ENCODE measurements at regions not wholly inside any gene's neighbourhood (a gene's known extent, or its start where the extent isn't known, plus 50 kb on each side); places are given as distances from the start of the nearest gene placed in this dataset.
A peak's percentile ranks its signal among the peaks of the same experiment; 100 is the strongest.

GRCh38 chr15:70210528-70210927 is 112.8 kb upstream of the TLE3 start:
- Mint-ChIP-seq H3K27ac (no peak overlapping the region; a peak in 1 of 7 replicates), H3K36me3 (ENCODE audit: insufficient read depth in 1 of 3, low read depth in 3 of 3) (no peaks in the 10 kb centered on the region), H3K4me3 (no peak overlapping the region), H3K4me1 (peaks cover 22 to 37% of the 10 kb centered on the region in 2 experiments), H3K27me3 (ENCODE audit: low read depth) (peaks cover 10% of the 10 kb centered on the region), H3K9me3 (no peaks in the 10 kb centered on the region; a peak in 1 of 5 replicates)
- Histone ChIP-seq H3K79me2 (ENCODE audit: insufficient read depth, low read length) (no peaks in the 10 kb centered on the region), H2BK12ac (ENCODE audit: insufficient read length, low read depth, low read length) (no peak overlapping the region), H4K20me1 (ENCODE audit: control insufficient read depth, insufficient read depth, insufficient read length) (no peaks in the 10 kb centered on the region), H3K9me3 (ENCODE audit: control insufficient read depth, low read depth, low read length) (no peaks in the 10 kb centered on the region), H2AFZ (ENCODE audit: low read length) (no peak overlapping the region), H3K4me1 (ENCODE audit: insufficient read depth, low read length) (no peaks in the 10 kb centered on the region), H3K27me3 (ENCODE audit: insufficient read depth, low read length) (no peaks in the 10 kb centered on the region), H4K5ac (ENCODE audit: insufficient read length, low read depth, low read length) (no peak overlapping the region), H3K18ac (ENCODE audit: insufficient read length, low read depth, low read length) (no peak overlapping the region), H3K27ac (ENCODE audit: insufficient read length, low read depth, low read length) (no peak overlapping the region), H4K8ac (replicated peaks; ENCODE audit: insufficient read length, low read depth, low read length) (no peak overlapping the region), H3T11ph (ENCODE audit: low read length) (no peak overlapping the region), H2BK15ac (ENCODE audit: low read depth, low read length) (no peak overlapping the region), H3K9ac (ENCODE audit: extremely low read depth, insufficient read length, low read length) (no peak overlapping the region), H3K56ac (ENCODE audit: insufficient read length, low read depth, low read length) (no peak overlapping the region), H3K4ac (ENCODE audit: low read depth, low read length) (no peak overlapping the region), H2BK5ac (ENCODE audit: insufficient read length, low read length) (no peak overlapping the region), H2BK120ac (ENCODE audit: low read depth, low read length, poor library complexity, severe bottlenecking) (no peak overlapping the region), H2BK20ac (ENCODE audit: low read depth, low read length, poor library complexity, severe bottlenecking) (no peak overlapping the region), H2AK5ac (ENCODE audit: insufficient read length, low read length) (no peak overlapping the region), H3K79me1 (ENCODE audit: insufficient read depth, low read depth, low read length, poor library complexity, severe bottlenecking) (no peaks in the 10 kb centered on the region), H4K91ac (ENCODE audit: insufficient read length, low read depth, low read length) (no peak overlapping the region), H3K4me2 (ENCODE audit: insufficient read depth, insufficient read length, low read length) (no peak overlapping the region), H3K14ac (ENCODE audit: insufficient read depth, low read length) (no peak overlapping the region), H3K23ac (ENCODE audit: insufficient read length, low read depth, low read length) (no peak overlapping the region), H3K23me2 (ENCODE audit: insufficient read length, low read depth, low read length, poor library complexity, severe bottlenecking) (no peaks in the 10 kb centered on the region)
- TF ChIP-seq CTCF (conservative IDR thresholded peaks at IDR 0.05): peak; percentile 47; the same call in 2 of the 3 replicates
- DNase-seq: peak; percentile 28
- WGBS (ENCODE audit: extremely low coverage, insufficient read length, low lambda C conversion rate): no CpG with 5 or more reads among the region's 6 CpGs
